Heart left ventricle (tissue), 16 donors: ENCODE measurements at regions not wholly inside any gene's neighbourhood (a gene's known extent, or its start where the extent isn't known, plus 50 kb on each side); places are given as distances from the start of the nearest gene placed in this dataset.

ENCODE experiments used
- ATAC-seq, 4 donors: fragments of 200-7000 bp; cut with Tn5 transposase; one replicate each; pipeline ENCODE4 v1.9.1; 2020 to 2022; ENCODE audit warnings: moderate library complexity in 4 of 4, mild to moderate bottlenecking in 3 of 4, moderate number of reproducible peaks in 1 of 4
- DNase-seq, 5 donors: peaks; one replicate each; pipeline ENCODE4 v3.0.0-alpha.2; 2020
- H3K27ac ChIP-seq, 12 donors: fragments of 200-600 bp; sonication (generic) in 4 of 12; one replicate each; pipeline versions ENCODE4 v1.5.0 to v1.8.0; 2016 to 2022; ENCODE audit warnings: mild to moderate bottlenecking in 2 of 12
- H3K27me3 ChIP-seq, 9 donors: fragments of 200-600 bp; sonication (generic) in 2 of 9; one replicate each; pipeline versions ENCODE4 v1.5.1 to v1.8.0; 2016 to 2022; ENCODE audit warnings: mild to moderate bottlenecking in 3 of 9
- H3K36me3 ChIP-seq, 9 donors: fragments of 200-600 bp; sonication (generic) in 2 of 9; one replicate each; pipeline versions ENCODE4 v1.5.0 to v1.8.0; 2018 to 2022; ENCODE audit warnings: mild to moderate bottlenecking in 2 of 9
- H3K4me1 ChIP-seq, 12 donors: fragments of 200-600 bp; sonication (generic) in 4 of 12; one replicate each; pipeline versions ENCODE4 v1.5.0 to v1.8.0; 2016 to 2022; ENCODE audit warnings: mild to moderate bottlenecking in 3 of 12
- H3K4me3 ChIP-seq, 12 donors: fragments of 200-600 bp; sonication (generic) in 4 of 12; one replicate each; pipeline versions ENCODE4 v1.5.0 to v1.8.0; 2017 to 2022; ENCODE audit warnings: mild to moderate bottlenecking in 9 of 12, moderate library complexity in 4 of 12
- H3K9me3 ChIP-seq, 12 donors: fragments of 200-600 bp; sonication (generic) in 4 of 12; one replicate each; pipeline versions ENCODE4 v1.5.0 to v1.8.0; 2016 to 2022; ENCODE audit warnings: mild to moderate bottlenecking in 1 of 12
- CTCF ChIP-seq, 12 donors: fragments of 200-600 bp; sonication (generic) in 4 of 12; IDR thresholded peaks; one replicate each; pipeline versions ENCODE4 v1.5.0 to v1.8.0; 2018 to 2022; ENCODE audit warnings: antibody characterized with exemption in 12 of 12, mild to moderate bottlenecking in 5 of 12
- POLR2A ChIP-seq, 2 donors: fragments of 450-650 bp; IDR thresholded peaks; one replicate each; pipeline ENCODE4 v1.6.1; 2017; ENCODE audit warnings: antibody characterized with exemption in 2 of 2, mild to moderate bottlenecking in 2 of 2, moderate library complexity in 2 of 2
- WGBS, 4 donors: extraction: QIAGEN DNeasy Blood & Tissue Kit in 2 of 4; methylation state at CpG; one replicate each; pipeline versions ENCODE4 v1.1.5 to v1.1.7; 2013 to 2018; 5-methylcytosine and 5-hydroxymethylcytosine counted together
- intact Hi-C, 10 donors: fragments of 100-400 bp; cut with DNase I; formaldehyde crosslinking; loops; one replicate each; pipeline versions ENCODE4 v1.11.1 to v1.14.2; 2022
- donor health status: ischemic (EF 13 %, LVEDD 7.1; RV severe dilation, severe dysfunction).
- donor health status: healthy with polysubstance abuse.
- donor health status: DM: no; HTN: yes; CAD: no.
- donor health status: DM: no; HTN: no; CAD: no.
- donor health status: ischemic (EF 25% LVEDD 6.9; RV normal size, moderate dysfunction).
- donor health status: ischemic (EF 25% LVEDD 5.7; RV mildly dilated, moderate dysfunction).
- donor health status: healthy.
- donor health status: DM: yes; HTN: yes; CAD: no.
- donor health status: ischemic (EF 35%, LVEDD 5.7; RV mildly dilated, moderate dysfunction).
- donor health status: nonischemic (EF 11% LVEDD 7.7; RV severe dilation, severe dysfunction).
- donor health status: DM: yes; HTN: yes; CAD: no.
- donor health status: PGD.
- donor health status: ischemic (EF 29% LVEDD 5.4; RV normal size, mild dysfunction).
- donor health status: nonischemic (EF 23%, LVEDD 6.1; RV moderate dilation, normal function).

GRCh38 chr5:52204310-52204709 lies 583.4 kb upstream of the ITGA1 start:
- no peaks in the 10 kb centered on the region for H3K4me1 ChIP-seq
- H3K27me3 ChIP-seq = no peaks in the 10 kb centered on the region
- no peak for TF ChIP-seq POLR2A (IDR thresholded peaks at IDR 0.05)
- TF ChIP-seq CTCF (IDR thresholded peaks at IDR 0.05) = no peak
- H3K36me3 ChIP-seq = no peaks in the 10 kb centered on the region
- H3K4me3 ChIP-seq = no peak overlapping the region
- intact Hi-C loops = no loop called here
- 52 to 62% (median 57%) methylated on average over 3 of the region's 3 CpGs for WGBS, 4 donors
- DNase-seq (no peak), ATAC-seq (no peak)
- H3K9me3 ChIP-seq = no peaks in the 10 kb centered on the region
- H3K27ac ChIP-seq = no peak overlapping the region
